A172 (cell line): ENCODE measurements at regions not wholly inside any gene's neighbourhood (a gene's known extent, or its start where the extent isn't known, plus 50 kb on each side); places are given as distances from the start of the nearest gene placed in this dataset.

Source experiments
- DNase-seq: peaks from one replicate; pipeline ENCODE4 v3.0.0-alpha.2; 2015; ENCODE audit warnings: low spot score

GRCh38 chr22:49201046-49201970, 626.4 kb downstream of the BRD1 start:
- DNase-seq, result no peak

DNA sequence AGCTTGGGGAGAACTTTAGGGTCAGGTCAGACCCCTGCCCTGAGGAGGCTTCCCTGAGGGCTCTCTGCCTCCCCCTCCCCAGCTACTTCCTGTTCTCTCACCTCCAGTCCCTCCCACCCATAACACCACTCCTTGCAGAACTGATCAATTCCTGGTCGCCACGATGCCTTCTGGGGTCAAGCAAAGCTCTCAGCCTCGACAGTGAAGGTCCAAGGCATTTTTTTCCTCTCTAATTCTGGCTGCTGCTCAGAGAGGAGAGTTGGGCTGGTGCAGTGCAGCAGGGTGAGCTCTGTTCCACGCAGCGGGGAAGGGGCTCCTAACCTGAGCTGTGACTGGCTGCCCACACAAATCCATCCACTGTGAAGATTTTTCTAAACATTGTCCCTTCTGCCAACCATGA, 628.4 kb downstream of the BRD1 start:
- no peak for DNase-seq

DNA sequence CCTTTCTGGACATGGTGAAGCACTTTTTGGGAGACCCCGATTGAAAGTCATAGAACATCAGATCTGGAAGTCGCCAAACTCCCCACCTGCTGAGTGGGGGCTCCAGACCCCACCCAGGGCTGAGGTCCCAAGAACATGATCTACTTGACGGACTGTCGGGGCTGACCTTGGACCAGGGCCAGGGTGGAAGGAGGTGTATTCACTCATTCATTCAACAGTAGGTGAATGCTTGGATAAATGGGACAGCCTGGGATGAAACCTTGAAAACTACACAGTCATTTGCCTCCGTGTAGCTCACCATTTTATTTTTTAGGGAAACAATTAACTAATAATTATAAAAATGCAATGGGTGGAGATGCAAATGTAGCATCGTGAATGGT, 629.0 kb downstream of the BRD1 start:
- DNase-seq, result no peak

DNA sequence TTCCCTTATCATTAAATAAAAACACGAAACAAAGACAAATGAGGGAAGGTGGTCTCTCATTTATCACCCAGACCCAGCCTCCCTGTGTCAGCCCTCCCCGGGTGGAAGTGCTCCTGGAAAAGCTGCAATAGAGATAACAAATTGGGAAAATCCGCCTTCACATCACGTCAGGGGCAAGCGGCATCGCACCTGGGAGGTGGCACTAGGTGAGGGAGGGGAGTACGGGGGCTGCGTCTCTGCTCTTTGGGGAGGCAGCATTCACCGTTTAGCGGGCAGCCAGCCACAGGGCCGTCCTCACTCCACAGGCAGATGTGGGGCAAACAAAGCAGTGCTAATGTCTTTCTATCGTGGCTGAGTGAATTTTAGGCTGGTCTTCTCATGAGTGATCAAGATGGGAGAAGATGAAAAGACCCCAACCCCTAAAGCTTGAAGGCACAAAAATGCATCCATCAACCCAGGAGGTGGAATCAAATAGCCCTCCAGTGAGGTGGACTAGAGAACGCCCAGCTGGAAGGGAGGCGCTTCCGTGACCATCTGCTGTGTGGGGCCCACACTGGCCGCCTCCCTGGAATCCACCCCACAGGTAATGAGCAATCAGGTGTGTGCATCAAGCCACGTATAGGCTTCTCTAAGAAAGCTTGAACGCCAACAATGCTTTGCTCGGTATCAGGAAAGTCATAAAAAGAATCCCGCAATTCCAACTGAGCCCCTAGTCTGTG, 629.5 kb downstream of the BRD1 start:
- DNase-seq, result no peak

- no peak for DNase-seq
Measured at GRCh38 chr22:49197505-49197904, 630.2 kb downstream of the BRD1 start.

- DNase-seq, result no peak
Measured at GRCh38 chr22:49196046-49196511, 631.6 kb downstream of the BRD1 start.

DNA sequence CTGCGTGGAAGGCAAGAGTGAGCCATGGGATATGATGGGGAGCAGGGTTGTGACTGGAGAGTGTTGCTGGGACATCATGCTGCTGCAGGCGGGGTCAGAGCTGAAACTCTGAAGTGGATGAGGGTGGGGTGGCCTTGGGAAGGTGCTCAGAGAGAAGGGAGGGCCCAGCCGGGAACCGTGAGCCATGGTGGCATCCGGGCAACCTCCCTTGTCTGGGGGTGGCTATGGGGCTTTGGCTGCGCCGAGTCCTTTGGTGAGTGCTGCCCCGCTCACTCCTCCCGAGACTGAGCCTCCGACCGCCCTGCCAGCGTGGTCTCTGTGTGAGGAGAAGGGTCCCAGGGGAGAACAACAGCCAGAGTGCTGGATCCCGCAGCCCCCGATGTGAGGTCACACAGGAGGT, 632.0 kb downstream of the BRD1 start:
- no peak for DNase-seq

DNA sequence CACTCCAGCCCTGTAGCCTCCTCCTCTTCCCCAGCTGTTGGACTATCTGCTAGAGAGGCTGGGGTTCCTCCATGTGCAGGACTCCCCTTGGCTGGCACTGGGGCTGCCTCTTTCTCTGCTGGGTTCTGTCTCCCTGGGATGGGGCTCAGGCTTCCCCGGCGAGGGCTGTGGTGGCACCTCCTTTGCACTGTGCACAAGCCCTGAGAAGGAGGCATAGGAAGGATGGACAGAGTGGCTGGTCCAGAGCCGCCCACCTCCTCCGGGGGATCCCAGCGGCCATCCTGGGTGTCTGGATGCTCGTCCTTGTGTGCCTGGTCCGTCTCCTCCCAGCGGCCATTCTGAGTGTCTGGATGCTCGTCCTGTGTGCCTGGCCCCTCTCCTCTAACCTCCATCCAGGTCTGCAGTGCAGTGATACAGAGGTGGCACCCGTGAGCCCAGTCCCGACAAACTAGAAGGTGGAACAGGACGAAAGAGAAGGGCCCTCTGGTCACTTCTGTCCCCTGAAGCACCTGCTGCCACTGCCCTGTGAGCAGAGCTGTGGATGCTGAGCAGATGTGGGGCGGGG, 633.7 kb downstream of the BRD1 start:
- no peak for DNase-seq

DNA sequence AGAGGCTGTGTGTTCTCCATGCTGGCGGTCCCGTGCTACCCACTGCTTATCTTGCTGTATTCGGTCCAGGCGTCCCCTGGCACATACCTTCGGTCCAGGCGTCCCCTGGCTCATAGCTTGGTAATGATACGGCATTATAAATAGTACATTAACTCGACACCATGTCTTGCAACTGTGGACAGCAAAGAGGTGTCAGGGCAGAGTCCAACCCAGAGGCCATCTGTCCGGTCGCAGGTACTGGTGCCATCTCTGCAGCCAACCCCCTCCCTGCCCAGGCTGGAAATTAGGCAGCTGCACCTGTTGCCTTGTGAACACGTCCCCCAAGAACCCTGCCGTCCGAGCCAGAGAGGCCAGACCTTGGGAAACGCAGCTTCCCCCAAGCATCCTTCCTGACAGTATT, 634.3 kb downstream of the BRD1 start:
- no peak for DNase-seq

DNA sequence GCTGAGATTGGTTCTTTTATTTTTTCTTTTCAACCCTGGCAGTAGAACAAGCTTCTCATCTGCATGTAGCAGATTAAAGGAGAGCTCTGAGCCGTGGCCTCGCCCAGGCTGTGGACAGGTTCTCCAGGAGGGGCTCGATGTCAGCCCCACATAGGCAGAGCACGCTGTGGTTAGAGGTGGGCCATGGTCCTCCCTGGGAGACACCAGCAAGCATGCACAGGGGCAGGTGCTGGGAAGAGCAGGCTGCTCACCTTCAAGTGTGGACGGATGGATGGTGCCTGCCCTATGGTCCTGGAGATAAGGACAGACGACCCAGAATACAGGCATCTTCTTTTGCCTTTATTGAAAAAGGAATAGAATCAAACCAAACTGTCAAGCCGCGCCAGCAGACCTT, 634.8 kb downstream of the BRD1 start:
- DNase-seq, result no peak

- no peak for DNase-seq
Measured at GRCh38 chr22:49192180-49192856, 635.4 kb downstream of the BRD1 start.

DNA sequence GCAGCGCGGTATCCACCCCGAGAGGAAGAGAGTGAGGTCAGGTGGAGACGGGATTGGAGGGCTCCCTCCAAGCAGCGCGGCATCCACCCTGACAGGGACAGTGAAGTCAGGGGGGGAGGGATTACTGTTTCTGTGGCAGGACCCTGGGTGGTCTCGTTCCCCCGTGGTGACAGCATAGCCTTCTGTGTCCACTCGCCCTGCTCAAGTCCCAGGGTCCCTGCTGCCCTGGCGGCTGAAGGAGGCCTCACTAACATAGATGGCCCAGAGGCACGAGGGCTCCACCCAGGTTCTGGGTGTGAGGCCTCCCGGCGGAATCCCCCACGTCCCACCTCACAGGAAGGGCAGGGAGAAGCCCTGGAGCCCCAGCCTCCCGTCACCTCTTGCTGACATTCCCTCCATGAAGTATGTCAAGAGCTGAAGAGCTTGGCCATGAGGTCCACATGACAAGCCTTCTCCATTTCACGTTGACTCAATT, 636.1 kb downstream of the BRD1 start:
- no peak for DNase-seq

DNA sequence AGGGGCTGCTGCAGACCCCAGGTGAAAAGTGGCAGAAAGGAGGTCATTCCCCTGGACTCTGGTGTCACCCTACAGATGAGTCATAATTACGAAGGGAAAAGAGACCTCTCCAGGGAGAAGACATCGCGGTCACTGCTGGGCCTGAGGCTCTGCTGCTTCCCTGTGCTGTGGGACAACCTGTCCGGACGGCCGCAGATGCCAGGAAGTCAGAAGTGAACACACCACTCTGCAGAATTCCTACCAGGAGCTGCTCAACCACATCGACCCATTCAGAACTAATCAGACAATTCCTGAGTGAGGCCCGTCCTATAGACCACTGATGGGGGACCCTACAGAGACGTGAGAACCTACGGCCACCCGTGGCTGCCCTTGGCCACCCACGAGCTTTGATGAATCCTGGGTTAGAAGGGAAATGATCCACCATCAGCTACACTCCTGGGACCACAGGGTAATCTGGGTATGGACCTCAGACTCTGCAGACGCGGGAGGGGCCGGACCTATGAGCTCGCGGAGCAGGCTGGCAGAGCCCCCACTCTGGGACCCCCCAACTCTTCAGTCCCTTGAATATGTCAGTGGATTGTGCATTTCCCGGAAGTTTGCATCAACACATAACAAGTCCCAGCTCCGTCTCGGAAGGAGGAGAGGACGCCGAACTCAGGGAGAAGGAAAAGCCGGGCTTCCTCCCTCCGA, 636.7 kb downstream of the BRD1 start:
- no peak for DNase-seq

GRCh38 chr22:49189871-49190270, 637.8 kb downstream of the BRD1 start:
- no peak for DNase-seq

- DNase-seq, result no peak
Measured at GRCh38 chr22:49188591-49188990, 639.1 kb downstream of the BRD1 start.

DNA sequence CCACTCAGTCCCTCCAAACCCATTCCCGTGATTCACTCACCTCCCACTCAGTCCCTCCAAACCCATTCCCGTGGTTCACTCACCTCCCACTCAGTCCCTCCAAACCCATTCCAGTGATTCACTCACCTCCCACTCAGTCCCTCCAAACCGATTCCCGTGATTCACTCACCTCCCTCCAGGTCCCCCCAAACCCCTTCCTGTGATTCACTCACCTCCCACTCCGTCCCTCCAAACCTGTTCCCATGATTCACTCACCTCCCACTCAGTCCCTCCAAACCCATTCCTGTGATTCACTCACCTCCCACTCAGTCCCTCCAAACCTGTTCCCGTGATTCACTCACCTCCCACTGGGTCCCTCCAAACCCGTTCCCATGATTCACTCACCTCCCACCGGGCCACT, 639.6 kb downstream of the BRD1 start:
- no peak for DNase-seq

- no peak for DNase-seq
Measured at GRCh38 chr22:49186762-49187161, 640.9 kb downstream of the BRD1 start.

- no peak for DNase-seq
Measured at GRCh38 chr22:49186293-49186692, 641.4 kb downstream of the BRD1 start.

DNA sequence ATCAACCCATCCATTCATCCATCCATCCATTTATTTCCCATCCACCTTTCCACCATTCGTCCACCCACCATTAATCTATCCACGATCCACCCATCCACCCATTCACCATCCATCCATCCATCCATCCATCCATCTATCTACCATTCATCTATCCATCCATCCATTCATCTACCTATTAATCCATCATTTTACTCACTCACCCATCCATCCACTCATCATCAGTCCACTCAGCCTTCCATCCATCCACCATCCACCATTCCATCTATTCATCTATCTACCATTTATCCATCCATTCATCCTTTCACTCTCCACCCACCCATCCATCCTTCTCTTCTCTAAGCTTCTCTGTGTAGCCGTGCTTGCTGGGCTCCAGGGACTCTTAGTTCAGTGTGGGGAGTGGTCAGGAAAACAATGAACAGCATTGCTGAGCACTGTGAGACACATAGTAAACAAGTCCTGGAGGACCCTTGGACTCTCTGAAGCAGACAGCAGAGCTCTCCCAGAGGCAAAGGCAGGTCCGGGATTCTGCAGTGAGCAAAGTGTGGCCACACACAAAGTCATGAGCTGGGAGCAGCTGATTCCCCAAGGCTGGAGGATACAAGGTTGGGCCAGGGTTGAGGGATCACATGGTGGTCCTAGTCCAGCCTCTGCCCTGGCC, 642.2 kb downstream of the BRD1 start:
- no peak for DNase-seq

- DNase-seq, result no peak
Measured at GRCh38 chr22:49184736-49185135, 642.9 kb downstream of the BRD1 start.

- no peak for DNase-seq
Measured at GRCh38 chr22:49183826-49184216, 643.9 kb downstream of the BRD1 start.
